Occipital lobe (tissue), 2 donors: ENCODE measurements at regions not wholly inside any gene's neighbourhood (a gene's known extent, or its start where the extent isn't known, plus 50 kb on each side); places are given as distances from the start of the nearest gene placed in this dataset. TPM values are rescaled to one million over a fixed set of nuclear protein-coding genes. Genes with fewer than 3 reads are reported as not detected.
"Not testable (repeated sequence)": the region's sequence is repeated elsewhere in the genome, so short reads cannot be mapped to it uniquely, and the experiment has no call there.

ENCODE experiments used
- DNase-seq: peaks from one replicate; lab custom pipeline; 2025; lab: John Stamatoyannopoulos, UW
- small RNA-seq: library from RNA; depleted of rRNA; stranded (forward); fragments of <200 nt; gene quantifications from one replicate; pipeline ENCODE3, GENCODE V24; 2014

DNA sequence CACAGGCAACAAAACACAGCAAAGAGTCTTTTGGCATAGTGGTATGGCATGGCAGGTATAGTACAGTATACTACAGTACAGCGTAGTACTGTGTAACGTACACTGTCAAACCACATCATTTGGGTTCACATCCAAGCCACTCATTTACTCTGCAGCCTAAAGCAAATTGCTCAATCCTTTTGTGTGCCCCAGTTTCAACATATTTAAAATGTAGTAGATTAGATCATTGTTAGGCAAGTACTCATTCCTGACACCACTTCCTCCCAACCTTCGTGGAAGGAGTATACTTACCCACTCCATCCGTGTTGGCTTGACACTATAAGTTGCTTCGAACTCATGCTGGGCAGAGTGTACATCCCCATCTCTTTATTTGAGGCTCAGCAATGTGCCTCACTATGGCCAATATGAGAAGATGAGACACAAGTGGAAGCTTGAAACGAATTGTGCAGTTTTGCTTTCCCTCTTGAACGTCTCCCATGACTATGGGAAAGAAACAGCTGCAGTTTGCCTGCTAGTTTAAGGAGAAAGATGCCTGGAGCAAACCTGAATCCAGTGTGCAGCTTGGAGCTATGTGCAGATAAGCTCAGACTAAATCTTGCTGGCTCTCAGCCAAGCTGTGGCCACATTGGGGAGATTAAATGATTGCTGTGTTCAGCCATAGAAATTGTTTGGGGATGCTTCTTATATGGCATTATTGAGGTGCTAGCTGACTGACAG lies 85.7 kb upstream of the TBL1X start:
- DNase-seq = no peak

DNA sequence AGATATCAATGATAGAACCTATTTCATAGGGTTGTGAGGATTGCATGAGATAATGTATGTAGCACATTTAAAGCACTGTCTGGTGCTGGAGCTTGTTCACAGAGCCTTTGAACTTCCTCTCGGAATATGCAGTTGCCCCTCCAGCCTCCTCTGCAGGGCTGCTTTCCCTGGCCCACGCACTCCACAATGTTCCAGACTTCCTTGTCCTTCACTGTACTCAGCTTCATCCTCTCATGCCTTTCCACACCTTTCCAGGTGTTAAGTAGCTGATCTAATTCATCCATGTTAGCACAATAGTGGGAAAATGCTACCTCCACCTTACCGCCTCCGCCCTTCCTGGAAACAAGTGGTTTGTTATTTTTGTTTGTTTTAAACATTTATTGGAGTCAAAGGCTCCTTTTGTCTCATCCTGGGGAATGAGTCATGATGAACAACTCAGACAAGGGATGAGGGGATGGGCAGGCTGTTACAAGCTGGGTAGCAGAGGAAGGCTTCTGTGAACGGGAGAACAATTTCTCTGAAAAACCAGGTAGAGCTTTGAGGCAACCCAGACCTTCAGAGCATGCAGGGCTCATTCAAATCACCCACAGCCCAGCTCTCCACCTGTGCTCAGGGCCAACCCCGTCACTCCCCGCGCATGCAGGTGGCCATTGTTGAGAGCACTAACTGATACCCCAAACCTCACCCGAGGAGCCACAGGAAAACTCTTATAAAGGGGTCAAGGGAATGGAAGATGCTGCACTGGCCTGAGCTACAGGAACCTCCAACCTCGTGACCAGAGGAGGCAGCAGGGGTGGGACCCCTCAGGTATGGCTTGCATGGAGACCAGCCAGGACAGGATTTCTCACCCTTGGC lies 84.9 kb upstream of the TBL1X start:
- DNase-seq = no peak

DNA sequence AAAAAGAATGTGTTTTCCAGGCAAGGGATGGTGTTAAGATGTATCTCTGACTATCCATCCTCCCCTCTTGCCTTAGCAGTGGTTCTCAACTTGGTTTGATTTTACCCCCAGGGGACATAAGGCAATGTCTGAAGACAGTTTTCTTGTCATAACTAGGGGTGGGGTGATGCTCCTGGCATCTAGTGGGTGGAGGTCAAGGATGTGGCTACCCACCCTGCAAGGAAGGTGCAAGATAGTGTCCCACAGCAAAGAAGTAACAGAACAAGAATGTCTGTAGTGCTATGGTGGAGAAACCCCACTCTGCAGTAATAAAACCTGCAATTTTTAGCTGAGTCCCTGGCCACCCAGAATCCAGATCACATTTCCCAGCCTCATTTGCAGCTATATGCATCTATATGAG lies 81.2 kb upstream of the TBL1X start:
- no peak for DNase-seq

DNA sequence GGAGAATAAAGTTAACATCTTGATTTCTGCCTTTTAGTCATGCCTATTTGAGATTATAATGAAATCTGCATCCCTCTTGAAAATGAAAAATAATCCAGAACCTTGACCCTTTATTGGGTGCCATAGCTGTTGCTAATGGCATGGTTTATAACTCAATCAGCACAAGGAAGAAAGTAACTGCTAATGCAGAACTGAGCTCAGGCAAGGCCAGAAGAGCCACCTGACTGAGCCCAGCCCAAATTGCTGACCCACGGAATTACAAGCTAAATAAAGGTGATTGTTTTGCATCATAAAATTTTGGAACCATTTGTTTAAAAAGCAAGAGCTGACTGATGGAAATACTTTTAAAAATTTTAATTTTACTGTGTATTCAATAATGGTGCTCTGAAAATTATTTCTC lies 76.4 kb upstream of the TBL1X start:
- no peak for DNase-seq

DNA sequence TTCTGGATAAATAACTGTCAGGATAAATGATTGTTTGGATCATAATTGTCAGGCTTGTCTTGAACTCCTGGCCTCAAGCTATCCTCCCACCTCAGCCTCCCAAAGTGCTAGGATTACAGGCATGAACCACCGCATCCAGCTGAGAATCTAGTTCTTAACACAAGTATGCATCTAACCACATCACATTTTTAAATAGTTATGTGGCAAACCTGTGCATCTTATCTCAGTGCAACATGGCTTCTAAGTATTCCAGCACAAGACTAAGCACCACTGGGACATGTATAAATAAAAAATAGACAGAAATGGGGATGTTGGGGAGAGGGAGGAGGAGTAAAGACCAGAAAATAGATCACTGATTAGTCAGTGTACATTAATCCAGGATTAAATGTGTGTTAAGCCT lies 74.7 kb upstream of the TBL1X start:
- DNase-seq = no peak

DNA sequence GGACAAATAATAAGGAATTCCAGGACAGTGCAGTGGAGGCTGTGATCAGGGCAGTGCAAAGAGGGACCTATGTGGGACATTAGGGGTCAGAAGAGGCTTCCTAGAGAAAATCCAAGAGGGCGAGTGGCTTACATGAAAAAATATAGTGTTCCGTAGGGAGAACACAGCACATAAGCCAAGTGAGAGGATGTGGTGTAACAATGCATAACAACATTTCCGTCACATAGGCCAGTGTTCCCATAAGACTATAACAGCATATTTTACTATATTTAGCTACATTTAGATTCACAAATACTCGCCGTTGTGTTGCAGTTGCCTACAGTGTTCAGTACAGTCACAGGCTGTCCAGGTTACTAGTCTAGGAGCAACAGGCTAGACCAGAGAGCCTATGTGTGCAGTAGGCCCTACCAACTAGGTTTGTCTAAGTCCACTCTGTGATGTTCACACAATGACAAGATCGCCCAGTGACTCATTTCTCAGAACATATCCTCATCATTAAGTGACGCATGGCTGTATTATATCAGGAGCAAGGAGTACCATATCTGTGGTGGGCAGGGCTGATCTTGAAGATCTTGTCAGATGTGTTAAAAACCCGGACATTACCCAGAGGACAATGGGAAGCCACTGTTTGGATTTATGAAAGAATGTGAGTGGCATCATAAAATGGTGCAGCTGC lies 74.0 kb upstream of the TBL1X start:
- DNase-seq = no peak

DNA sequence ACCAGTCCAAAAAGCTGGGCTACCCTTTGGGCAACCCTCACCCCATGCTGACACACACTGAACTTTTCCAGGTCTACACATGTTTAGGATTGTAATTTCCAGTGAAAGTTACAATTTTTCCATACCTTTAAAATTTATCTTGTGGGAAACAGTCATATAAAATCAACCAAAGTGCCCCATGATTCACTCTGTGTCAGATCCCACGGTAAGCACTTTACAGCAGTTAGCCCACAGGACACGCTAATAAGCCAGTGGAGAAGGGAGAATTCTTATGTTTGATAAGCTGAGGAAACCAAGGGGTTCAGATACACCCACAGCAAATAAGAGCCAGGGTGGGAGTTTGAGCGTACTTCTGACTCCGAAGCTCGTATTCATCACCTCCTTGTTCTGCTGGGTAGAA lies 72.4 kb upstream of the TBL1X start:
- DNase-seq = no peak

DNA sequence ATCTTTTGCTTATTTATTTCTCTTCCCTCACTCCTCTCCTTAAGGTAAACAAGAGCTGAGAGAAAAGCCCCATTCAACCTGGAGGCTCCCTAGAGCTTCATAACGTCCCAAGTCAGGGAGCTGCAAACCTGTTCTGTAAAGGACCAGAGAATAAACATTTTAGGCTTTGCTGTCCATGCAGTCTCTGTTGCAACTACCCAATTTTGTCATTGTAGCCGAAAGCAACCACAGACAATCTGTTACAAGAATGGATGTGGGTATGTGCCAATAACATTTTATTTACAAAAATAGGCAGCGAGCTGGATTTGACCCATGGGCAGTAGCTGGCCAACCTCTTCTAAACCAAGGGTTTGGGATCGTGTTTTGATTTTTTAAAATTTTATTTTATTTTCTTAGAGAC lies 71.3 kb upstream of the TBL1X start:
- DNase-seq = no peak

DNA sequence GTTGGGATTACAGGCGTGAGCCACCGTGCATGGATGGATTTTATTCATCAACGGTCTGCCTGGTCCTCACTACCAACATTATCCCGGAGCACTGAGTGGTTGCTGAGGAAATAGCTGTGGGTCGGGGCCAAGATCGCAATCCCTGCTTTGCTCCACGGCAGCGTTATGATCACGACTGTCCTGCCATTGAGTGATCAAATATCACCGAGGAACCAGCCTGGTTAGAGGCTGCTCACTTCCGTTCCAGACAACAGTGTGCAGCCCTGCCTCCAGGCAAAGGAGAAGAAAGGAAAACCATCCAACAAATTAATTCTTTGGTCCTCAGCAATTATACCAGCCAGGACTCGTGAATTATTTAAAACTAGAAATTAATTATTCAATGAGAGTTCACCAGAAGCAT lies 70.6 kb upstream of the TBL1X start:
- DNase-seq = no peak

DNA sequence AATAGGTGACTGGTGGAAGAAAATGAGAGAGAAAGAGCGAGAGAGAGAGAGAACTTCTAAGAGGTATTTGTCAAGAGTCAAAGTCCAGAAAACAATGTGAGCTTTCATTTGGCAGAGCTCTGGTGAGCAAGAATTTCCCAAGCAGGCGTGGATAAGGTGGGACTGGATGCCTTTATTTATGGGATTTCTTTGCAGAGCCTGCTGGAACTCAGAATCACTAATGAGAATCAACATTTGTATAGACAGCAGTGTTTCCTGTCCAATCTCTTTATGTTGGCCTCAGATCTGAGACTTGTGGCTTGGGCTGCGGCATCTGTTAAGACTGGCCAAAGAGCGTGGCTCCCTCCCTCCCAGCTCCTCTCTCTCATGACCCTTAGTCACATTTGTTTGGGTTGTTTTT lies 67.9 kb upstream of the TBL1X start:
- no peak for DNase-seq

DNA sequence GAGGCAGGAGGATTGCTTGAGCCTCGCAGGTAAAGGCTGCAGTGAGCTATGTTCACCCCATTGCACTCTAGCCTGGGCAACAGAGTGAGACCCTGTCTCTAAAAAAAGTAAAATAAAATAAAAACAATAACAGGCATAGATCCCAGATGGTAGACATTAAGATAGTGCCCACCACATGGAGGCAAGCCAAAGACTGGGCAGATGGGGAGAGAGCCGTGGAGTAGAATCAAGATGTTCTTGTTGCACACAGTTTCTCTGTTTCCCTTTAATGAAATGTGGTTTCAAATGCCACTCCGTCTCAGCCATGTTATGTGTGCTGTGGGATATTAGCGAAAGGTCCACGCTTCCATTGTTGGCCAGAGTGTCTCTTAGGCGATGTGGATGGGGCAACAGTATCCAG lies 63.8 kb upstream of the TBL1X start:
- no peak for DNase-seq

DNA sequence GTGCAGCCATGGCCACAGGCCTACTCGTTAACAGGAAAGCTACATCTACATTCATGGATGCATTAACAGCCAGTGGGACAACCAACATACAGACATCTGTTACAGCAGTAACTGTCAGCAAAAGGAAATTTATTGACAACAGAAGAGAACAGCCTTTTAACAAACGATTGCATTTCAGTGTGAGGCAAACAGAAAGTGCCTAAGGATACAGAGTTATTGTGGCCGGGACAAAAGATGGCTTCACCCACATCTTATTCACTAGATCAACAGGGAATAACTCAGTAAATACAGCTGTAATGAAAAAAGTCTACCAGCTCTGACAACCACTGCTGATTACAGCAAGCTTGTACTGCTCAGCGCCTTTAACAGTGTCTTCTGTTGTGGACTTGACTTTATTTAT lies 61.5 kb upstream of the TBL1X start:
- DNase-seq = no peak

DNA sequence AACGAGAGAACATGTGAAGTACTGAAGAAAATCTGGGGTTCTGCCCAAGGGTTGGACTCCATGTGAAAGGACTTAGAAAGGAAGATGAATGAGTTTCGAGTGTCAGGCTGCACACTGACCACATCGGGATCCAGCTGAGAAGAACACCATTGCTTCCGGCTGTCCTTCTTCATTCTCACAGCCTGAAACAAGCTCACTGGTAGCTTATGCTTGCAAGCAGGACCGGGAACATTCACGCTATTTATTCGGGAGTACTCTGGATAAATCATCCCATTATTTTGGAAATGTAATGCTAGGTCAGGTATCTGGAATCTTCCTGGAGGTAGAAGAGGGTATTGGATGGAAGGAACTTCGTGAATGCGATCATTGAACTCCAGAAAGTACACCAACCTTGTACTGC lies 59.2 kb upstream of the TBL1X start:
- DNase-seq = not testable (repeated sequence)

DNA sequence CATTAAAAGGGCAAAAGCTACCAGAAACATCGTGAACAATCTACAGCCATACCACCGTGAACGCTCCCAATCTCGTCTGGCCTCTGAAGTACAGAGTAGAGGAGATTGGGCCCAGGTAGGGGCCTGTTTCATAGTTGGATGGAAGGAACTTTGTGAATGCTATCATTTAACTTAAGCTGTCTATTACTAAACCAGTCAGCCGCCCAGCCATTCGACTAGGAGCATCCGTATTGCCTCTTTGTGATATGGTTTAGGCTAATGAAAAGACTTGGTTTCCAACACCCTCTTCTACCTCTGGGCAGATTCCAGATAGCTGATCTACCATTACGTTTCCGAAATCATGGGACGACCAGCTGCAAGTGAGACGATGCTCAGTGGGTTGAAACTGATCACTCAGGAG lies 54.0 kb upstream of the TBL1X start:
- not testable (repeated sequence) for DNase-seq

DNA sequence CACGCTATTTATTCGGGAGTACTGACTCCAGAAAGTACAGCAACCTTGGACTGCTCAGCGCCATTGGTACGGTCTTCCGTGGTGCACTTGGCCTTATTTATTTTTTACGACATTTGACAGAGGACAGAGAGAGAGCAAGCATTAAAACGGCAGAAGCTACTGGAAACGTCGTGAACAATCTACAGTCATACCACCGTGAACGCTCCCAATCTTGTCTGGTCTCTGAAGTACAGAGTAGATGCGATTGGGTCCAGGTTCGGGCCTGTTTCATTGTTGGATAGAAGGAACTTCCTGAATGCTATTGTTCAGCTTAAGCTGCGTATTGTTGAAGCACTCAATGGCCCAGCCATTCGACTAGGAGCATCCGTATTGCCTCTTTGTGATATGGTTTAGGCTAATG lies 53.2 kb upstream of the TBL1X start:
- not testable (repeated sequence) for DNase-seq

DNA sequence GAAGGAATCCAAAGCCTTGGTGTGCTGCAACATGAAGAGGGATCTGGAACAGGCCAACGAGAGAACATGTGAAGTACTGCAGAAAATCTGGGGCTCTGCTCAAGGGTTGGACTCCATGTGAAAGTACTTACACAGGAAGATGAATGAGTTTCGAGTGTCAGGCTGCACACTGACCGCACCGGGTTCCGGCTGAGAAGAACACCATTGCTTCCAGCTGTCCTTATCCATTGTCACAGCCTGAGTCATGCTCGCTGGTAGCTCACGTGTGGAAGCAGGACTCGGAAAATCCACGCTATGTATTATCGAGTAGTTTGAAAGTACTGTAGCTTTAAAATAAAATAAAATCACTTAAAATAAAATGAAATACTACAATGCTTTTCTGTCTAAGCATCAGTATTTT lies 50.4 kb upstream of the TBL1X start:
- no peak for DNase-seq

Small RNA genes lying in the stretch of these regions (small RNA-seq; reads per million reads assigned to genes)
- gene AC119618.1 (not detected), gene RNA5SP499 (not detected)
